ENCODE measurements at regions not wholly inside any gene's neighbourhood (a gene's known extent, or its start where the extent isn't known, plus 50 kb on each side); places are given as distances from the start of the nearest gene placed in this dataset.

GRCh38 chr5:15008476-15008875 is 136.9 kb upstream of the ANKH start:
- 26 to 34% methylated on average over 8 of the region's 8 CpGs for WGBS, 2 donors
- no peak overlapping the region for H3K4me3 ChIP-seq

GRCh38 chr5:15007646-15008045 is 136.1 kb upstream of the ANKH start:
- DNase-seq, result no peak
- peak in 1 of 2 donors; percentile 49 for ATAC-seq (ENCODE audit: low FRiP score in 2 of 2)
- no peak overlapping the region for H3K4me3 ChIP-seq
- H3K36me3 ChIP-seq, result no peaks in the 10 kb centered on the region
- peaks cover 5 to 24% (median 13%) of the 10 kb centered on the region in 4 donors for H3K4me1 ChIP-seq
- TF ChIP-seq CTCF (IDR thresholded peaks at IDR 0.05) (no peak), POLR2A (IDR thresholded peaks at IDR 0.05) (no peak), POLR2AphosphoS5 (IDR thresholded peaks at IDR 0.05) (no peak), EP300 (IDR thresholded peaks at IDR 0.05) (no peak)
- H3K27ac ChIP-seq, result no peak overlapping the region
- no peaks in the 10 kb centered on the region for H3K9me3 ChIP-seq
- no peaks in the 10 kb centered on the region for H3K27me3 ChIP-seq
- 84 to 87% methylated on average over 4 of the region's 4 CpGs for WGBS, 2 donors

More at GRCh38 chr5:15008476-15008875, 136.9 kb upstream of the ANKH start:
- H3K4me1 ChIP-seq, result peaks cover 5 to 24% (median 13%) of the 10 kb centered on the region in 4 donors
- no peaks in the 10 kb centered on the region for H3K36me3 ChIP-seq
- ATAC-seq (ENCODE audit: low FRiP score in 2 of 2) (peak; percentile 90 to 96), DNase-seq (peak; percentile 81 to 95)
- peak; percentile 84 to 88 for TF ChIP-seq POLR2AphosphoS5 (IDR thresholded peaks at IDR 0.05)
- peak in 3 of 4 donors; percentile 22 to 95 (median 36) for TF ChIP-seq EP300 (IDR thresholded peaks at IDR 0.05)
- no peak for TF ChIP-seq POLR2A (IDR thresholded peaks at IDR 0.05)
- peak in 1 of 6 experiments; percentile 7 for TF ChIP-seq CTCF (IDR thresholded peaks at IDR 0.05)
- H3K9me3 ChIP-seq, result no peaks in the 10 kb centered on the region
- H3K27ac ChIP-seq, result peak overlapping the region in 2 of 4 donors; percentile 21 to 48
- H3K27me3 ChIP-seq, result no peaks in the 10 kb centered on the region

- H3K9me3 ChIP-seq, result no peaks in the 10 kb centered on the region
- peak in 1 of 2 donors; percentile 65 for DNase-seq
- TF ChIP-seq POLR2A (IDR thresholded peaks at IDR 0.05) (no peak), EP300 (IDR thresholded peaks at IDR 0.05) (peak in 1 of 4 donors; percentile 73), POLR2AphosphoS5 (IDR thresholded peaks at IDR 0.05) (no peak), CTCF (IDR thresholded peaks at IDR 0.05) (no peak)
Observed at GRCh38 chr5:15004506-15004905, 132.9 kb upstream of the ANKH start.

GRCh38 chr5:15003511-15003920 is 131.9 kb upstream of the ANKH start:
- H3K27ac ChIP-seq, result no peak overlapping the region
- 51% methylated on average over 4 of the region's 4 CpGs for WGBS, 2 donors
- peak in 1 of 2 donors; percentile 45 for DNase-seq
- H3K36me3 ChIP-seq, result no peaks in the 10 kb centered on the region
- H3K9me3 ChIP-seq, result no peaks in the 10 kb centered on the region
- TF ChIP-seq CTCF (IDR thresholded peaks at IDR 0.05), result peak; percentile 58 to 78 (median 66)
- TF ChIP-seq POLR2A (IDR thresholded peaks at IDR 0.05), result no peak
- TF ChIP-seq EP300 (IDR thresholded peaks at IDR 0.05), result no peak
- no peak overlapping the region for H3K4me3 ChIP-seq
- peaks cover 0 to 11% (median 0%) of the 10 kb centered on the region in 4 donors for H3K4me1 ChIP-seq
- peak; percentile 79 to 85 for ATAC-seq (ENCODE audit: low FRiP score in 2 of 2)
- no peaks in the 10 kb centered on the region for H3K27me3 ChIP-seq

More at GRCh38 chr5:15004506-15004905, 132.9 kb upstream of the ANKH start:
- H3K27me3 ChIP-seq, result no peaks in the 10 kb centered on the region
- ATAC-seq (ENCODE audit: low FRiP score in 2 of 2), result peak in 1 of 2 donors; percentile 77
- H3K4me3 ChIP-seq, result no peak overlapping the region
- H3K4me1 ChIP-seq, result peaks cover 5 to 21% (median 8%) of the 10 kb centered on the region in 4 donors
- no peak overlapping the region for H3K27ac ChIP-seq
- no peaks in the 10 kb centered on the region for H3K36me3 ChIP-seq

GRCh38 chr5:15002791-15003190 is 131.2 kb upstream of the ANKH start:
- ATAC-seq (ENCODE audit: low FRiP score in 2 of 2), result no peak
- H3K4me3 ChIP-seq, result no peak overlapping the region
- no peak for TF ChIP-seq POLR2AphosphoS5 (IDR thresholded peaks at IDR 0.05)
- TF ChIP-seq CTCF (IDR thresholded peaks at IDR 0.05), result no peak
- TF ChIP-seq POLR2A (IDR thresholded peaks at IDR 0.05), result no peak
- TF ChIP-seq EP300 (IDR thresholded peaks at IDR 0.05), result no peak

More at GRCh38 chr5:15002791-15003190, 131.2 kb upstream of the ANKH start:
- Histone ChIP-seq H3K27me3 (no peaks in the 10 kb centered on the region), H3K36me3 (no peaks in the 10 kb centered on the region), H3K27ac (no peak overlapping the region), H3K4me1 (peaks cover 0 to 6% (median 0%) of the 10 kb centered on the region in 4 donors), H3K9me3 (no peaks in the 10 kb centered on the region)
- DNase-seq, result no peak
- 37 to 62% methylated on average over 2 of the region's 2 CpGs for WGBS, 2 donors

Measured in upper lobe of left lung (tissue), 6 donors.